Ishikawa (cell line): ENCODE measurements at regions not wholly inside any gene's neighbourhood (a gene's known extent, or its start where the extent isn't known, plus 50 kb on each side); places are given as distances from the start of the nearest gene placed in this dataset.

Source experiments
- CEBPB ChIP-seq: IDR thresholded peaks from 2 replicates; pipeline ENCODE4 v1.6.1; 2012
- CREB1 ChIP-seq: IDR thresholded peaks from 2 replicates; pipeline ENCODE4 v1.6.1; 2012; ENCODE audit warnings: low read depth
- EGR1 ChIP-seq: IDR thresholded peaks from 2 replicates; pipeline ENCODE4 v1.6.1; 2012
- EP300 ChIP-seq: IDR thresholded peaks from 2 replicates; pipeline ENCODE4 v1.6.1; 2012; ENCODE audit warnings: borderline replicate concordance
- FOXM1 ChIP-seq: IDR thresholded peaks from 2 replicates; pipeline ENCODE4 v1.6.1; 2012; ENCODE audit warnings: low read depth, borderline replicate concordance
- MAX ChIP-seq: IDR thresholded peaks from 2 replicates; pipeline ENCODE4 v1.6.1; 2012
- NFIC ChIP-seq: IDR thresholded peaks from 2 replicates; pipeline ENCODE4 v1.6.1; 2012
- TAF1 ChIP-seq: IDR thresholded peaks from 2 replicates; pipeline ENCODE4 v1.6.1; 2012; ENCODE audit warnings: low read depth, mild to moderate bottlenecking
- TCF12 ChIP-seq: IDR thresholded peaks from 2 replicates; pipeline ENCODE4 v1.6.1; 2012; ENCODE audit warnings: low read depth
- TEAD4 ChIP-seq: IDR thresholded peaks from 2 replicates; pipeline ENCODE4 v1.6.1; 2012
- YY1 ChIP-seq: IDR thresholded peaks from 2 replicates; pipeline ENCODE4 v1.6.1; 2012; ENCODE audit warnings: low read depth
- TF ChIP-seq, protein P1 (sequence below): IDR thresholded peaks from 2 replicates; pipeline ENCODE4 v1.6.1; 2012; ENCODE audit warnings: low read depth, mild to moderate bottlenecking
- TF ChIP-seq, protein P2 (sequence below): IDR thresholded peaks from 2 replicates; pipeline ENCODE4 v1.6.1; 2012

GRCh38 chr9:107768224-107768623 lies 278.7 kb upstream of the KLF4 start:
- TF ChIP-seq TAF1 (no peak), MAX (no peak), TCF12 (no peak), EP300 (no peak), TEAD4 (no peak), NFIC (no peak), CEBPB (no peak), YY1 (no peak), CREB1 (no peak), FOXM1 (no peak), EGR1 (no peak)
- TF ChIP-seq, protein P1, sequence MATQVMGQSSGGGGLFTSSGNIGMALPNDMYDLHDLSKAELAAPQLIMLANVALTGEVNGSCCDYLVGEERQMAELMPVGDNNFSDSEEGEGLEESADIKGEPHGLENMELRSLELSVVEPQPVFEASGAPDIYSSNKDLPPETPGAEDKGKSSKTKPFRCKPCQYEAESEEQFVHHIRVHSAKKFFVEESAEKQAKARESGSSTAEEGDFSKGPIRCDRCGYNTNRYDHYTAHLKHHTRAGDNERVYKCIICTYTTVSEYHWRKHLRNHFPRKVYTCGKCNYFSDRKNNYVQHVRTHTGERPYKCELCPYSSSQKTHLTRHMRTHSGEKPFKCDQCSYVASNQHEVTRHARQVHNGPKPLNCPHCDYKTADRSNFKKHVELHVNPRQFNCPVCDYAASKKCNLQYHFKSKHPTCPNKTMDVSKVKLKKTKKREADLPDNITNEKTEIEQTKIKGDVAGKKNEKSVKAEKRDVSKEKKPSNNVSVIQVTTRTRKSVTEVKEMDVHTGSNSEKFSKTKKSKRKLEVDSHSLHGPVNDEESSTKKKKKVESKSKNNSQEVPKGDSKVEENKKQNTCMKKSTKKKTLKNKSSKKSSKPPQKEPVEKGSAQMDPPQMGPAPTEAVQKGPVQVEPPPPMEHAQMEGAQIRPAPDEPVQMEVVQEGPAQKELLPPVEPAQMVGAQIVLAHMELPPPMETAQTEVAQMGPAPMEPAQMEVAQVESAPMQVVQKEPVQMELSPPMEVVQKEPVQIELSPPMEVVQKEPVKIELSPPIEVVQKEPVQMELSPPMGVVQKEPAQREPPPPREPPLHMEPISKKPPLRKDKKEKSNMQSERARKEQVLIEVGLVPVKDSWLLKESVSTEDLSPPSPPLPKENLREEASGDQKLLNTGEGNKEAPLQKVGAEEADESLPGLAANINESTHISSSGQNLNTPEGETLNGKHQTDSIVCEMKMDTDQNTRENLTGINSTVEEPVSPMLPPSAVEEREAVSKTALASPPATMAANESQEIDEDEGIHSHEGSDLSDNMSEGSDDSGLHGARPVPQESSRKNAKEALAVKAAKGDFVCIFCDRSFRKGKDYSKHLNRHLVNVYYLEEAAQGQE = no peak
- TF ChIP-seq, protein P2, sequence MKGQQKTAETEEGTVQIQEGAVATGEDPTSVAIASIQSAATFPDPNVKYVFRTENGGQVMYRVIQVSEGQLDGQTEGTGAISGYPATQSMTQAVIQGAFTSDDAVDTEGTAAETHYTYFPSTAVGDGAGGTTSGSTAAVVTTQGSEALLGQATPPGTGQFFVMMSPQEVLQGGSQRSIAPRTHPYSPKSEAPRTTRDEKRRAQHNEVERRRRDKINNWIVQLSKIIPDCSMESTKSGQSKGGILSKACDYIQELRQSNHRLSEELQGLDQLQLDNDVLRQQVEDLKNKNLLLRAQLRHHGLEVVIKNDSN = no peak
